ENCODE measurements at regions not wholly inside any gene's neighbourhood (a gene's known extent, or its start where the extent isn't known, plus 50 kb on each side); places are given as distances from the start of the nearest gene placed in this dataset.
"Not testable (repeated sequence)": the region's sequence is repeated elsewhere in the genome, so short reads cannot be mapped to it uniquely, and the experiment has no call there.

GRCh38 chr2:153588408-153588807 lies 109.8 kb upstream of the RPRM start:
- Histone ChIP-seq H2AFZ (ENCODE audit: low read depth, low read length) (no peak overlapping the region), H3K27me3 (ENCODE audit: insufficient read depth, low read depth, low read length) (no peaks in the 10 kb centered on the region), H3F3A (ENCODE audit: insufficient read depth, low read length, poor library complexity, severe bottlenecking) (no peaks in the 10 kb centered on the region), H3K4me2 (ENCODE audit: low read length) (no peak overlapping the region), H3K27ac (ENCODE audit: low read length) (no peak overlapping the region), H3K9ac (ENCODE audit: low read length) (no peak overlapping the region), H3K36me3 (ENCODE audit: insufficient read depth, low read length) (no peaks in the 10 kb centered on the region), H3K4me3 (ENCODE audit: low read length) (no peak overlapping the region), H4K20me1 (ENCODE audit: insufficient read depth) (no peaks in the 10 kb centered on the region), H3K9me2 (ENCODE audit: insufficient read depth, low read length) (no peaks in the 10 kb centered on the region), H3K9me3 (ENCODE audit: low read length) (no peaks in the 10 kb centered on the region), H3K79me2 (replicated peaks; ENCODE audit: insufficient read depth, low read length) (no peaks in the 10 kb centered on the region)
- TF ChIP-seq REST (IDR thresholded peaks at IDR 0.05; ENCODE audit: borderline replicate concordance) (no peak), POLR2AphosphoS5 (IDR thresholded peaks at IDR 0.05) (no peak), RAD21 (conservative IDR thresholded peaks at IDR 0.05) (no peak), EP300 (conservative IDR thresholded peaks at IDR 0.05; ENCODE audit: poor library complexity, severe bottlenecking) (no peak), MXI1 (conservative IDR thresholded peaks at IDR 0.05; ENCODE audit: poor library complexity, severe bottlenecking) (no peak), SMC3 (conservative IDR thresholded peaks at IDR 0.05; ENCODE audit: poor library complexity) (no peak), EZH2 (IDR thresholded peaks at IDR 0.05; ENCODE audit: borderline replicate concordance, insufficient read depth, low read length, poor library complexity, severe bottlenecking) (no peak), CTCF (IDR thresholded peaks at IDR 0.05; ENCODE audit: poor library complexity, severe bottlenecking) (no peak), TAF1 (IDR thresholded peaks at IDR 0.05; ENCODE audit: low read depth) (no peak)

- no peaks in the 10 kb centered on the region for H3K79me2 ChIP-seq (replicated peaks; ENCODE audit: insufficient read depth, low read length)
- no peaks in the 10 kb centered on the region for H3K27me3 ChIP-seq (ENCODE audit: insufficient read depth, low read depth, low read length)
- H3K4me2 ChIP-seq (ENCODE audit: low read length): no peak overlapping the region
- no peaks in the 10 kb centered on the region for H4K20me1 ChIP-seq (ENCODE audit: insufficient read depth)
- H3K36me3 ChIP-seq (ENCODE audit: insufficient read depth, low read length): no peaks in the 10 kb centered on the region
- no peak overlapping the region for H3K27ac ChIP-seq (ENCODE audit: low read length)
- no peaks in the 10 kb centered on the region for H3K9me3 ChIP-seq (ENCODE audit: low read length)
- H3K9ac ChIP-seq (ENCODE audit: low read length): no peak overlapping the region
- H3K4me3 ChIP-seq (ENCODE audit: low read length): no peak overlapping the region
- no peaks in the 10 kb centered on the region for H3F3A ChIP-seq (ENCODE audit: insufficient read depth, low read length, poor library complexity, severe bottlenecking)
- no peaks in the 10 kb centered on the region for H3K9me2 ChIP-seq (ENCODE audit: insufficient read depth, low read length)
- H2AFZ ChIP-seq (ENCODE audit: low read depth, low read length): no peak overlapping the region
- TF ChIP-seq MXI1 (conservative IDR thresholded peaks at IDR 0.05; ENCODE audit: poor library complexity, severe bottlenecking) (no peak), RAD21 (conservative IDR thresholded peaks at IDR 0.05) (no peak), CTCF (IDR thresholded peaks at IDR 0.05; ENCODE audit: poor library complexity, severe bottlenecking) (no peak), EP300 (conservative IDR thresholded peaks at IDR 0.05; ENCODE audit: poor library complexity, severe bottlenecking) (no peak)
These were observed 111.0 kb upstream of the RPRM start for GRCh38 chr2:153589586-153589985.

GRCh38 chr2:153593086-153593485 lies 114.5 kb upstream of the RPRM start:
- H3K4me3 ChIP-seq (ENCODE audit: low read length): not testable (repeated sequence)

More at GRCh38 chr2:153593086-153593485, 114.5 kb upstream of the RPRM start:
- H2AFZ ChIP-seq (ENCODE audit: low read depth, low read length); H3K36me3 ChIP-seq (ENCODE audit: insufficient read depth, low read length); H3K9me2 ChIP-seq (ENCODE audit: insufficient read depth, low read length); H3K27me3 ChIP-seq (ENCODE audit: insufficient read depth, low read depth, low read length); H3K9me3 ChIP-seq (ENCODE audit: low read length); H4K20me1 ChIP-seq (ENCODE audit: insufficient read depth); H3K4me2 ChIP-seq (ENCODE audit: low read length); H3K9ac ChIP-seq (ENCODE audit: low read length); H3K27ac ChIP-seq (ENCODE audit: low read length); H3F3A ChIP-seq (ENCODE audit: insufficient read depth, low read length, poor library complexity, severe bottlenecking); H3K79me2 ChIP-seq (replicated peaks; ENCODE audit: insufficient read depth, low read length): not testable (repeated sequence)

Data from neural cell (in vitro differentiated cells).